ENCODE measurements at regions not wholly inside any gene's neighbourhood (a gene's known extent, or its start where the extent isn't known, plus 50 kb on each side); places are given as distances from the start of the nearest gene placed in this dataset.

GRCh38 chr5:175275097-175275496 is 168.9 kb downstream of the DRD1 start:
- BruUV-seq (replicated peaks) = no TSS peak
- ATAC-seq (no peak), DNase-seq (no peak)
- H3F3A ChIP-seq (ENCODE audit: low read length, unreplicated experiment) = no peaks in the 10 kb centered on the region
- ChIA-PET CTCF (no interaction called here), POLR2A (ENCODE audit: unreplicated experiment) (no interaction called here)
- H3K9me3 ChIP-seq (ENCODE audit: low read length) = no peaks in the 10 kb centered on the region
- H2AFZ ChIP-seq (ENCODE audit: low read length) = no peak overlapping the region
- H3K36me3 ChIP-seq (ENCODE audit: low read depth, low read length) = no peaks in the 10 kb centered on the region
- H3K79me2 ChIP-seq (ENCODE audit: low read length) = no peaks in the 10 kb centered on the region
- no peak overlapping the region for H3K27ac ChIP-seq (ENCODE audit: low read length)
- H3K9me2 ChIP-seq (replicated peaks; ENCODE audit: low read length) = no peaks in the 10 kb centered on the region
- TF ChIP-seq EZH2 (IDR thresholded peaks at IDR 0.05; ENCODE audit: low read length, unreplicated experiment) (no peak), CTCF (conservative IDR thresholded peaks at IDR 0.05; ENCODE audit: low read depth, low read length) (no peak), EZH2phosphoT487 (IDR thresholded peaks at IDR 0.05; ENCODE audit: borderline replicate concordance, low read length) (no peak)
- H3K4me1 ChIP-seq (ENCODE audit: insufficient read depth, low read length) = no peaks in the 10 kb centered on the region
- H3K4me2 ChIP-seq (ENCODE audit: low read length) = no peak overlapping the region
- intact Hi-C loops (cut with micrococcal nuclease) = no loop called here
- H3K9ac ChIP-seq (ENCODE audit: low read length) = no peak overlapping the region
- 0 out of 2 replicates have a peak, but pooled peaks cover 5% of the 10 kb centered on the region for H3K27me3 ChIP-seq (ENCODE audit: low read length)
- H3K4me3 ChIP-seq (ENCODE audit: low read length) = no peak overlapping the region
- no peaks in the 10 kb centered on the region for H4K20me1 ChIP-seq (ENCODE audit: low read length)

- no peak overlapping the region for H3K27ac ChIP-seq (ENCODE audit: low read length)
- no peak overlapping the region for H3K9ac ChIP-seq (ENCODE audit: low read length)
- no peaks in the 10 kb centered on the region for H3K79me2 ChIP-seq (ENCODE audit: low read length)
- no peaks in the 10 kb centered on the region for H3K9me3 ChIP-seq (ENCODE audit: low read length)
- no peaks in the 10 kb centered on the region for H4K20me1 ChIP-seq (ENCODE audit: low read length)
- no peaks in the 10 kb centered on the region for H3K36me3 ChIP-seq (ENCODE audit: low read depth, low read length)
- TF ChIP-seq CTCF (conservative IDR thresholded peaks at IDR 0.05; ENCODE audit: low read depth, low read length) (no peak), EZH2phosphoT487 (IDR thresholded peaks at IDR 0.05; ENCODE audit: borderline replicate concordance, low read length) (no peak), EZH2 (IDR thresholded peaks at IDR 0.05; ENCODE audit: low read length, unreplicated experiment) (no peak)
- BruUV-seq (replicated peaks) = no TSS peak
- ChIA-PET POLR2A (ENCODE audit: unreplicated experiment) (no interaction called here), CTCF (no interaction called here)
- ATAC-seq (no peak), DNase-seq (no peak)
- H3K4me2 ChIP-seq (ENCODE audit: low read length) = no peak overlapping the region
- intact Hi-C loops (cut with micrococcal nuclease) = no loop called here
- 0 out of 2 replicates have a peak, but pooled peaks cover 5% of the 10 kb centered on the region for H3K27me3 ChIP-seq (ENCODE audit: low read length)
- no peaks in the 10 kb centered on the region for H3K9me2 ChIP-seq (replicated peaks; ENCODE audit: low read length)
- H3K4me1 ChIP-seq (ENCODE audit: insufficient read depth, low read length) = no peaks in the 10 kb centered on the region
- no peak overlapping the region for H2AFZ ChIP-seq (ENCODE audit: low read length)
- no peaks in the 10 kb centered on the region for H3F3A ChIP-seq (ENCODE audit: low read length, unreplicated experiment)
- no peak overlapping the region for H3K4me3 ChIP-seq (ENCODE audit: low read length)
Observed at GRCh38 chr5:175274171-175274570, 169.8 kb downstream of the DRD1 start.

DNA sequence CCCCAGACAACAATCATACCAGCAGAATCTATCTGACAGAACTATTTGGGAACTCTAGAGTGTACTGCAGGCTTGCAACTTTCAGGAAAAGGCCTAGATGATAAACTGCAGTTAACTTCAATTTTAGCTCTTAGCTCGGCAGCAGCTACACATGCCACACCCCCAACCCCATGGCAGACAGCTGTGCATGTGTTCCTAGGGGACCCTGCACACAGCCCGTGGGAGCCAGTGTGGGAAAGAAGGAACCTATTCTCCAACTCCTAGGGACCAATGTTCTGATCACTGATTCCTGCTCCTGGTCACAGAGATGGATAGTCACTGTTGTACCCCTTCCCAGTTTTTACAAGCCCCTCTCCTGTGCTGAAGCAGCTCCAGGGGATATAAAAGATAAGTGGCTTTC is 179.6 kb downstream of the DRD1 start:
- Histone ChIP-seq H3K4me1 (ENCODE audit: insufficient read depth, low read length) (no peaks in the 10 kb centered on the region), H3F3A (ENCODE audit: low read length, unreplicated experiment) (no peaks in the 10 kb centered on the region), H3K9ac (ENCODE audit: low read length) (no peak overlapping the region), H3K4me3 (ENCODE audit: low read length) (no peak overlapping the region), H3K79me2 (ENCODE audit: low read length) (no peaks in the 10 kb centered on the region), H2AFZ (ENCODE audit: low read length) (no peak overlapping the region), H3K27me3 (ENCODE audit: low read length) (no peaks in the 10 kb centered on the region), H3K36me3 (ENCODE audit: low read depth, low read length) (no peaks in the 10 kb centered on the region), H3K27ac (ENCODE audit: low read length) (no peak overlapping the region), H3K9me2 (replicated peaks; ENCODE audit: low read length) (no peaks in the 10 kb centered on the region), H4K20me1 (ENCODE audit: low read length) (no peaks in the 10 kb centered on the region), H3K9me3 (ENCODE audit: low read length) (no peaks in the 10 kb centered on the region), H3K4me2 (ENCODE audit: low read length) (no peak overlapping the region)
- TF ChIP-seq EZH2 (IDR thresholded peaks at IDR 0.05; ENCODE audit: low read length, unreplicated experiment) (no peak), CTCF (conservative IDR thresholded peaks at IDR 0.05; ENCODE audit: low read depth, low read length) (no peak), EZH2phosphoT487 (IDR thresholded peaks at IDR 0.05; ENCODE audit: borderline replicate concordance, low read length) (no peak)
- BruUV-seq (replicated peaks) = no TSS peak
- POLR2A ChIA-PET (ENCODE audit: unreplicated experiment) = no interaction called here
- DNase-seq (no peak), ATAC-seq (no peak)
- CTCF ChIA-PET = no interaction called here
- intact Hi-C loops (cut with micrococcal nuclease) = no loop called here
